Astrocyte (in vitro differentiated cells and primary cell): ENCODE measurements at regions not wholly inside any gene's neighbourhood (a gene's known extent, or its start where the extent isn't known, plus 50 kb on each side); places are given as distances from the start of the nearest gene placed in this dataset.

Experiments
- DNase-seq: peaks from one replicate; pipeline ENCODE4 v3.0.0-alpha.2; 2010; ENCODE audit warnings: low read depth
- FAIRE-seq: peaks from 2 replicates; lab custom pipeline; 2011; peaks lifted over from hg19 to GRCh38; lab: Jason Lieb, UNC
- H2AFZ ChIP-seq: 2 replicates; pipeline ENCODE4 v1.6.0; 2012; ENCODE audit warnings: low read depth, low read length, inconsistent platforms
- H3K27ac ChIP-seq: 2 replicates; pipeline ENCODE4 v1.5.1; 2011; ENCODE audit warnings: low read depth, low read length, inconsistent platforms
- H3K27me3 ChIP-seq: 2 replicates; pipeline ENCODE4 v1.6.0; 2011; ENCODE audit warnings: low read length, inconsistent platforms; ENCODE audit not compliant: insufficient read depth
- H3K36me3 ChIP-seq: 2 replicates; pipeline ENCODE4 v1.5.1; 2011; ENCODE audit warnings: low read length, inconsistent platforms; ENCODE audit not compliant: insufficient read depth
- H3K4me1 ChIP-seq: 2 replicates; pipeline ENCODE4 v1.5.1; 2011; ENCODE audit warnings: low read length, inconsistent platforms; ENCODE audit not compliant: insufficient read depth
- H3K4me2 ChIP-seq: 2 replicates; pipeline ENCODE4 v1.6.0; 2012; ENCODE audit warnings: low read length, inconsistent platforms
- H3K4me3 ChIP-seq: 2 replicates; pipeline ENCODE4 v1.5.1; 2011; ENCODE audit warnings: low read depth, mild to moderate bottlenecking, low read length, inconsistent platforms; ENCODE audit not compliant: insufficient read depth
- H3K79me2 ChIP-seq: 2 replicates; pipeline ENCODE4 v1.6.0; 2012; ENCODE audit warnings: mild to moderate bottlenecking, low read length, inconsistent platforms; ENCODE audit not compliant: insufficient read depth
- H3K9ac ChIP-seq: 2 replicates; pipeline ENCODE4 v1.6.0; 2012; ENCODE audit warnings: mild to moderate bottlenecking, low read length, inconsistent platforms
- H3K9me3 ChIP-seq: 2 replicates; pipeline ENCODE4 v1.5.1; 2012; ENCODE audit warnings: low read depth, mild to moderate bottlenecking, low read length, inconsistent platforms; ENCODE audit not compliant: insufficient read depth
- H4K20me1 ChIP-seq: 2 replicates; pipeline ENCODE4 v1.6.0; 2012; ENCODE audit warnings: low read length, inconsistent platforms; ENCODE audit not compliant: insufficient read depth
- H3K27ac Mint-ChIP-seq: one replicate; pipeline ENCODE4 v1.8.0; 2021; ENCODE audit warnings: mild to moderate bottlenecking, mixed read lengths; ENCODE audit not compliant: unreplicated experiment
- H3K27me3 Mint-ChIP-seq: one replicate; pipeline ENCODE4 v1.8.0; 2021; ENCODE audit warnings: low read depth, mixed read lengths; ENCODE audit not compliant: unreplicated experiment
- H3K36me3 Mint-ChIP-seq: one replicate; pipeline ENCODE4 v1.8.0; 2021; ENCODE audit warnings: low read depth, mixed read lengths; ENCODE audit not compliant: unreplicated experiment
- H3K4me1 Mint-ChIP-seq: one replicate; pipeline ENCODE4 v1.8.0; 2021; ENCODE audit warnings: low read depth, mixed read lengths; ENCODE audit not compliant: unreplicated experiment
- H3K4me3 Mint-ChIP-seq: one replicate; pipeline ENCODE4 v1.8.0; 2021; ENCODE audit warnings: mild to moderate bottlenecking, moderate library complexity, mixed read lengths; ENCODE audit not compliant: unreplicated experiment
- H3K9me3 Mint-ChIP-seq: one replicate; pipeline ENCODE4 v1.8.0; 2021; ENCODE audit warnings: mild to moderate bottlenecking, mixed read lengths; ENCODE audit not compliant: unreplicated experiment
- EZH2 ChIP-seq: IDR thresholded peaks from 2 replicates; pipeline ENCODE4 v1.6.1; 2012; ENCODE audit warnings: mild to moderate bottlenecking, low read length, inconsistent platforms; ENCODE audit not compliant: insufficient read depth
- TF ChIP-seq, protein P1 (sequence below): IDR thresholded peaks from 2 replicates; pipeline ENCODE4 v1.5.1; 2011; ENCODE audit warnings: low read depth, mild to moderate bottlenecking, inconsistent platforms, low read length, moderate library complexity; ENCODE audit not compliant: insufficient read depth

DNA sequence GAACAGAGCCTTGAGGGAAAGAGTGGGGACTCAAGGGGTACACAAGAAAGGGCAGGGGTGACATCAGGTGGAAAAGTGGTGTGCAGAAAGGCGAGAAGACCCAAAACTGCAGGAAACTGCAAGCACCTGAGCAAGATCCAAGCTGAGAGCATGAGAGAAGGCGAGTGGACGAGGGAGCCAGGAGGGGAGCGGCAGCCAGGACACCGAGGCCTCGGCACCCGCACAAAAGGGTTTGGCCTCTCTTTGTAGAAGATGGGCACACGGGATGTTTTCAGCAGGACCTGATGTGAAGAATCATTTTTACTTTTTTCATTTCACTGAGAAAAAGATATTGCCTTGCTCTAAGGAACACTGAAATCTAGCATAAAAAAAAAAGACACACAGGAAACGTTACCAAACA is 82.1 kb upstream of the FOXQ1 start:
- peaks cover 11% of the 10 kb centered on the region for H3K9me3 Mint-ChIP-seq
- Histone ChIP-seq H3K36me3 (no peaks in the 10 kb centered on the region), H3K9me3 (no peaks in the 10 kb centered on the region), H3K4me1 (no peaks in the 10 kb centered on the region), H2AFZ (no peak overlapping the region), H4K20me1 (no peaks in the 10 kb centered on the region), H3K4me3 (no peak overlapping the region), H3K27me3 (peaks cover 2% of the 10 kb centered on the region), H3K79me2 (no peaks in the 10 kb centered on the region), H3K27ac (no peak overlapping the region), H3K4me2 (no peak overlapping the region), H3K9ac (no peak overlapping the region)
- FAIRE-seq (no peak), DNase-seq (no peak)
- H3K36me3 Mint-ChIP-seq = peaks cover 3% of the 10 kb centered on the region
- no peak overlapping the region for H3K27ac Mint-ChIP-seq
- H3K4me1 Mint-ChIP-seq = no peaks in the 10 kb centered on the region
- TF ChIP-seq, protein P1, sequence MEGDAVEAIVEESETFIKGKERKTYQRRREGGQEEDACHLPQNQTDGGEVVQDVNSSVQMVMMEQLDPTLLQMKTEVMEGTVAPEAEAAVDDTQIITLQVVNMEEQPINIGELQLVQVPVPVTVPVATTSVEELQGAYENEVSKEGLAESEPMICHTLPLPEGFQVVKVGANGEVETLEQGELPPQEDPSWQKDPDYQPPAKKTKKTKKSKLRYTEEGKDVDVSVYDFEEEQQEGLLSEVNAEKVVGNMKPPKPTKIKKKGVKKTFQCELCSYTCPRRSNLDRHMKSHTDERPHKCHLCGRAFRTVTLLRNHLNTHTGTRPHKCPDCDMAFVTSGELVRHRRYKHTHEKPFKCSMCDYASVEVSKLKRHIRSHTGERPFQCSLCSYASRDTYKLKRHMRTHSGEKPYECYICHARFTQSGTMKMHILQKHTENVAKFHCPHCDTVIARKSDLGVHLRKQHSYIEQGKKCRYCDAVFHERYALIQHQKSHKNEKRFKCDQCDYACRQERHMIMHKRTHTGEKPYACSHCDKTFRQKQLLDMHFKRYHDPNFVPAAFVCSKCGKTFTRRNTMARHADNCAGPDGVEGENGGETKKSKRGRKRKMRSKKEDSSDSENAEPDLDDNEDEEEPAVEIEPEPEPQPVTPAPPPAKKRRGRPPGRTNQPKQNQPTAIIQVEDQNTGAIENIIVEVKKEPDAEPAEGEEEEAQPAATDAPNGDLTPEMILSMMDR = no peak
- no peak for TF ChIP-seq EZH2
- H3K27me3 Mint-ChIP-seq = peaks cover 67% of the 10 kb centered on the region
- H3K4me3 Mint-ChIP-seq = no peak overlapping the region

DNA sequence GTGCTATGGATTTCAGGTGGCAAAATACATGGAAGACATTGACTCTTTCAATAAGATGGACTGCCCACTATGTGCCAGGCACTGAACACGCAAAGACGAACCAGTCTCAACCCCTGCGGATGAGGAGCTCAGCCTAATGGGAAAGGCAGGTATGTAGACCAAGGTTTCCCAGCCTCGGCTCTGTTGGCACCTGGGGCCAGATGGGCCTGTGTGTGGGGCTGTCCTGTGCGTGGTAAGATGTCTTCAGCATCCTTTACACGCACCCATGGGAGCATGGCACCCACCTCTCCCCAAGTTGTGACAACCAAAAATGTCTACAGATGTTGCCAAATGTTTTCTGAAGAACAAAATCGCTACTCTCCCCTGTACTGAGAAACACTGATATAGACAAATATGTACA is 82.6 kb upstream of the FOXQ1 start:
- peaks cover 69% of the 10 kb centered on the region for H3K27me3 Mint-ChIP-seq
- no peaks in the 10 kb centered on the region for H4K20me1 ChIP-seq
- no peak overlapping the region for H3K27ac Mint-ChIP-seq
- H3K79me2 ChIP-seq = no peaks in the 10 kb centered on the region
- no peak overlapping the region for H3K4me3 ChIP-seq
- H3K4me2 ChIP-seq = no peak overlapping the region
- DNase-seq (no peak), FAIRE-seq (no peak)
- H3K27ac ChIP-seq = no peak overlapping the region
- no peaks in the 10 kb centered on the region for H3K9me3 ChIP-seq
- TF ChIP-seq, protein P1 = no peak
- no peak for TF ChIP-seq EZH2
- peaks cover 3% of the 10 kb centered on the region for H3K36me3 Mint-ChIP-seq
- H3K36me3 ChIP-seq = no peaks in the 10 kb centered on the region
- H3K9me3 Mint-ChIP-seq = peaks cover 11% of the 10 kb centered on the region
- peaks cover 2% of the 10 kb centered on the region for H3K27me3 ChIP-seq
- no peak overlapping the region for H3K4me3 Mint-ChIP-seq
- no peaks in the 10 kb centered on the region for H3K4me1 ChIP-seq
- H3K9ac ChIP-seq = no peak overlapping the region
- no peak overlapping the region for H2AFZ ChIP-seq
- H3K4me1 Mint-ChIP-seq = no peaks in the 10 kb centered on the region

DNA sequence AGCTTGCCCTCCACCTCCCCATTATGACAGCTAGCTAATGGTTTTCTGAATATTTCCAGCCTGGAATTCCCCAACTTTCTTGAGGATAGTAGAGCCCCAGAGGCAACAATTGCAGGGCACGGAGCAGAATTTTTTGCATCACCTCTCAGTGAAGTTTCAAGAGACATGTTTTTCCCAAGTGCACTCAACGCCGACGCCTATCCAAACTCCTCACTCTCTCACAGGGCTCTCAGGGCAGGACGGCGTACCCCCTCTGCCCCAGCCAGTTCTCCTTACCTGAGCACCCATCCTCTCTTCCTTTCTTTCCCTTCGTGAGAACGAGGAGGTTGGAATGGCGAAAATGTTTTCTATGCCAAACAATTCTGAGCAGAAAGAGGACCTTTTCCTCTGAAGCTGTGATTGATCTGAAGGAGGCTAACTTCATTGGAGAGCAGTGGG is 83.1 kb upstream of the FOXQ1 start:
- H3K4me3 ChIP-seq = no peak overlapping the region
- peaks cover 2% of the 10 kb centered on the region for H3K27me3 ChIP-seq
- no peaks in the 10 kb centered on the region for H3K36me3 ChIP-seq
- no peak for TF ChIP-seq EZH2
- TF ChIP-seq, protein P1 = no peak
- H3K4me2 ChIP-seq = no peak overlapping the region
- no peak for FAIRE-seq
- H3K9me3 Mint-ChIP-seq = peaks cover 9% of the 10 kb centered on the region
- H3K4me1 ChIP-seq = no peaks in the 10 kb centered on the region
- no peak overlapping the region for H3K9ac ChIP-seq
- no peak for DNase-seq
- H3K27ac ChIP-seq = no peak overlapping the region
- no peaks in the 10 kb centered on the region for H3K9me3 ChIP-seq
- H3K36me3 Mint-ChIP-seq = peaks cover 3% of the 10 kb centered on the region
- H3K27me3 Mint-ChIP-seq = peaks cover 67% of the 10 kb centered on the region
- H4K20me1 ChIP-seq = no peaks in the 10 kb centered on the region
- no peak overlapping the region for H2AFZ ChIP-seq
- H3K79me2 ChIP-seq = no peaks in the 10 kb centered on the region
- H3K4me3 Mint-ChIP-seq = no peak overlapping the region
- H3K27ac Mint-ChIP-seq = no peak overlapping the region
- H3K4me1 Mint-ChIP-seq = no peaks in the 10 kb centered on the region
